ENCODE measurements at regions not wholly inside any gene's neighbourhood (a gene's known extent, or its start where the extent isn't known, plus 50 kb on each side); places are given as distances from the start of the nearest gene placed in this dataset.
"Not testable (repeated sequence)": the region's sequence is repeated elsewhere in the genome, so short reads cannot be mapped to it uniquely, and the experiment has no call there.

DNA sequence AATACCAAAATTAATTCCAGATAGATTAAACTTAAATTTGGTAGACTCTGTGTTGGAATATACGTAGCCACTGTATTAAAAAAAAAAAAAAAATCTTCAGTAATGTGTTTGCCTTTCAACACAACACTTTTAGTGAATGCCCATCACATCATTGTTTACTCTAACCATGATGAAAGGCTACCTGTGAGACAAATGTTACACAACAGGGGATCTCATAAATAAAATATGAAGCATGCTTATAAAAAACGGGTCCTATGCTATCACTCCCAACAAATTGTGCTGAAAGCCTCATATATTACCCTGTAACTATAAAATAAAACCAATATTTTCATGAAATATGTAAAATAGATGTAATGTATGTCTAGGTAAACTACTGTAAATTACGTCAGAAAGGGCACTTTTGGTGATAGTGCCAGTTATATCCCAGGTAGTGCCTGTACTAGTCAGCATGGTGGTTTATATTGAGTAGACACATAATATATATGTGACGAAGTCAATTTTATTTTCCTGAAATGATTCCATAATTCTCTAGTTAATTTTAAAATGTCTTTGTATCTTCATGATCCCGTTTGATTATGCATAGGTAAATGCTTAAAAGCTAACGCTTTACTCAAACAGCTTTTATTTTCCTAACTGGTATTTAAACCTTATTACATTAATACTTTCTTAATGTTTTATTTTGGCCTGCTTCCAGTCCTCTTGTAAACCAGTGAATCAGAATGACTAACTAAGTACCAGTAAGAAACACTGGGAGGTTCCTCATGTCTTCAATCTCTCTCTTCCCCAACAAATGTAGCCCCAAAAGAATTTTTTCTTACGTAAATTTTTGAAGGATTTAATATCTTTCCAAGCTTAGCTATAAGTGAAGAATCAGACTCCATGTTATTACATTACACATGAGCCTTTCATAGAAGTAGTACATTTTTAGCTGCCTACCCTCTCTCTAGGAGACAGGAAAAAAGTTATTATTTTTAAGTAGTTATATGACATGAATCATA lies 420.3 kb downstream of the GABRG2 start:
- DNase-seq = no peak

DNA sequence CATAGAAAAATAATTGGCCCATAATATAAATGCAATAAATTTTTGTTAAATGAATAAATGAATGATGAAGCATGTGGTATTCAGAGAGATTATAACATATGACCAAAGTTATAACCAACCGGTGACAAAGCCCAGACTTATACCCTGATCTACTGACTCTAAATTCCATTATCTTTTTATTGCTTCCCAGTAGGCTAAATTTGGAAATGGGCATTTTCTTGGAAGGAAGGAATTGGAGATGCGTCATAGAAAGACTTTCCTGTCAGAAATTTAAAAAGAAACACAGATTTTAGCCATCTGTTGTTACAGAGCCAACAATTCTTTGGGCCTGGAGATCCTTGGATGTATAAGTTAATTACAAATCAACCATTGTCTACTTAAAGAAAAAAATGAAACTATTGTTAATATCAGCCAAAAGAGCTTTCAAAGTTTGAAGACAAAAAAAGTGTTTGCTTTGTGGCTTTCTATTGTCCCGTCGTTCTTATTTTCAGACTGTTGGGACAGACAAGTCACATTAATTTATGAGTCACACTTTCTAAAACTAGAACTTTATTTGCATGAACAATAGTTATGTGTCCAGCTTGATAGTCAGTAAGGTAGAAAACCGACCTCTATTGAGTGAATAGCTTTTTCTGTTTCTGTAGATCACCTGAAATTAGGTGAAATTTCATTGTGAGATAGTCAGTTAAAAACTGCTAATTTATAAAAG lies 428.7 kb downstream of the GABRG2 start:
- DNase-seq = no peak

DNA sequence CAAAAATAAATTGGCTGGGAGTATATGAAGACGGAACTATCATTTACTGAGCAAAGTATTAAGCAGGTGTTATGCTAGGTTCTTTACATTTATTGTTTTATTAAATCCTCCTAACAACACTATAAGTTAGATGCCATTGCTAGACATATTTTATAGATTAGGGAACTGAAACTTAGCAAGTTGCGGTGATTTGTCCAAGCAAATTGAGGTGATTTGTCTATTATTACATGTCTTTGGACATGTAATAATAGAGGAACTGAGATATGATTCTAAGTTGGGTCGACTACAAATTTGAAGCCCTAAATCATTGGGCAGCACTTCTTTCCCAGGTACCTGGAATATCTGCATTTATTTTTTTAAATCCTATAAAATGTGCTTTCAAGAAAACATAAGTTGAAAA lies 429.9 kb downstream of the GABRG2 start:
- DNase-seq = no peak

DNA sequence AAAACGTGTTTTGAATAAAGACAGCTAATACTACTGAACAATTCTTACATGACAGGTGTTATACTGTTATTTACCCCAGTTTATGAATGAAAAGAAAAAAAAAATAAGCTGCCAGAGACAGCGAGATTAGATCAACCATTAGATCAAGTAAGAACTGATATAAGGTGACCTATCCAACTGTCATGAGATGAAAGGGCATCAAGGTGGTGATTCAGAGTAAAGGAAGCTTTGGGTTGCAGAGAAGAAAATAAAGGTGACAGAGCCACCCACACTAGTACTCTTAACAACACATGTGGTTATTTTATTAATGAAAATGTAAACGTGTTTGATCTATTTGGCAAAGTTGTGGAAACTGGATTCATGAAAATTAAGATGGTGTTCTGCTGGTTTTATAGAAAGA lies 435.2 kb downstream of the GABRG2 start:
- DNase-seq = no peak

DNA sequence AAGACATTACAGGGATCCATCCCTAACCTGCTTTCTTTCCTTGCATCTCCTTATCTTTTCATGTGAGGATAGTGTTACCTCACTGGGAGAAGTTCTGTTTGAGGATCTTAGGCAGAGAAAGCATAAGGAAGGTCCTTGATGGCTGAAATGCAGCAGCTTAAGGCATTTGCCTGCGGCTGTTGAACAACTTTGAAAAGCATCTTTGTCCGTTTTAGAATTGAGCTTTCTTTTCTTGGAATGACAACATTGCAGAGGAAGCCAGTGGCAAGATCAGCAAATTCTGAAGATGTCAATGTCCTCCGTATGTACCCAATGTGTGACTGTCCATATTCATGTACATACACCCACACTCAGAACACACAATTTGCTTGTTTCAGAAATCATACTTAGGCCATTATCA lies 436.2 kb downstream of the GABRG2 start:
- DNase-seq = no peak

DNA sequence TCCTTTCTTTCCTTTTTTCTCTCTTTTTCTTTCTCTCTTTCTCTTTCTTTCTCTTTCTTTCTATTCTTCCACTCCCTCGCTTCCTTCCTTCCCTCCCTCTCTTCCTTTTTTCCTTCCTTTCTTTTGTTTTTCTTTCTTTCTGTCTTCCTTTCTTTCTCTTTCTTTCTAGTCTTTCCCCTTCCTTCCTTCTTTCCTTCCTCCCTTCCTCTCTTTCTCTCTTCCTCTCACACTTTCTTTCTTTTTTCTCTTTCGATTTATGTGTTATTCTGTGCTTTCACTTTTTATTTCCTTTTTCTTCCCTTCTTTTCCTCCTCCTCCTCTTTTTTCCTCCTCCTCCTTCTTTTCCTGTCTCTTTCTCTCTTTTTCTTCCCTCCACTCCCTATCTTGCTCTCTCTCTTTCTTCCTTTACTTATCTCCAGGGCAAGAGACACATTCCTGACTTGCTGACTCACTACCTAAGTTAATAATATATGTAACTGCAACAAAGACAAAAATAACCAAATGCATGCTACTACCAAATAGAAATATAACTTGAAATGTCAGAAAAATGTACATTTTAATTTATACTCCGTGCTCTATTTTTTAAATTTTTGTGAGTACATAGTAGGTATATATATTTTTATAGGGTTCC lies 445.5 kb downstream of the GABRG2 start:
- DNase-seq = no peak

DNA sequence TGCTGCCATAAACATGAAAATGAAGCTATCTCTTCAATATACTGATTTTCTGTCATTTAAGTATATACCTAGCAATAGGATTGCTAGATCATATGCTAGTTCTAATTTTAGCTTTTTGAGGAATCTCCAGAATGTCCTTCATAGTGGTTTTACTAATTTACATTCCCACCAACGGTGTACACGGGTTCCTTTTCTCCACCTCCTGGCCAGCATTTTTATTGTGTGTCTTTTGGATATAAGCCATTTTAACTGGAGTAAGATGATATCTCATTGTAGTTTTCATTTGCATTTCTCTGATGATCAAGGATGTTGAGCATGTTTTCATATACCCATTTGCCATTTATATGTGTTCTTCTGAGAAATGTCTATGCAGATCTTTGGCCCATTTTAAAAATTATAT lies 446.5 kb downstream of the GABRG2 start:
- no peak for DNase-seq

DNA sequence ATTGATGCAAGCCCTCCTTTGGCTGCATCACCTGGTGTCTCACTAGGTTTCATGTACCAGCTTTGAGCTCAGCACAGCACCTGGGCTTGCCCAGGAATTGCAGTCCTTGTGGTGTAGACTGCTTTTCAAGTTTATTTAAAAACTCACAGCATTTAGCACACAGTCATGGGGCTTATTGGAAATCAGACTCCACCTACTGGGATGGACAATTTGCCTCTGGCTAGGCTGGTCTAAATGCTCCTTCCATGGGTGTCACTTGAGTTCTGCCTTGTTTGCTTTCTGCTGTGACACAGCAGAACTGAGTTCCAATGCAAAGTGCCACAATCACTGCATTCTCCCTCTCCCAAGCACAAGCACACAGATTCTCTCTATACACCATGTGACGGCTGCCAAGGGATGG lies 453.3 kb downstream of the GABRG2 start:
- no peak for DNase-seq

DNA sequence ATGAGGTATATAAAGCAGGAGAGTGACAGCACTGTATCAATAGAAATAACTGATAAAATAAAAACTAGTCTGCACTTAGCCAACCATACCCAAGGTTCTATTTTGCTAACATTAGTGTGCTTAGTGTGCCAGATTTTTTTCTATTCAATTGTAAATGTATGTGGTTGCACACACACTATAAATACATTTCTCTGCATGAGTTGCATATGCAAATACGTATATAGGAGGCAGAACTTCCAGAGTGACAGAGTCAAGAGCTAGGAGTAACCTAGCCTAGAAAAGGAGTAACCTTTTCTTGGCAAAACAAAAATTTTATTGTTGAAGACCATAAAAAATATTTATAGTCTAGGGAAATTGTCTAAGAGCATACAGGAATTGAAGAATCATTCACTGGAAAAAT lies 461.6 kb downstream of the GABRG2 start:
- DNase-seq = no peak

DNA sequence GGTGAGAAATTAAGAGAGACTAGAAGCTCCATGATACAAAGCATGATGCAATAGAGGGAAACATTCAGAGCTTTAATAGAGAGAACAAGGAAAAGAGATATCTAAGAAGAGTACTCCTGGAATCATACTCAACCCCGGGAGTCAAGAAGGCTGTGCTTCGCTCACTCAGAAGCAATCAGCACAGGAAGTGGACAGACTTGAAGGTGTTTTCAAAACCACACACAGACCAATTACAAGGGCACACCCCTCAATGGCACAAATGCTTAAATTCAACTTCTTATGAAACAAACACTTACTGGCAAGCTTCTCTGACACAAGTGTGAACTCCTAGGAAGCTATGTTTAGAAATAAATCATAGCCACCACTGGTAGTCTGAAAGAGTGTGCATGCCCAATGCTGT lies 462.3 kb downstream of the GABRG2 start:
- DNase-seq = no peak

DNA sequence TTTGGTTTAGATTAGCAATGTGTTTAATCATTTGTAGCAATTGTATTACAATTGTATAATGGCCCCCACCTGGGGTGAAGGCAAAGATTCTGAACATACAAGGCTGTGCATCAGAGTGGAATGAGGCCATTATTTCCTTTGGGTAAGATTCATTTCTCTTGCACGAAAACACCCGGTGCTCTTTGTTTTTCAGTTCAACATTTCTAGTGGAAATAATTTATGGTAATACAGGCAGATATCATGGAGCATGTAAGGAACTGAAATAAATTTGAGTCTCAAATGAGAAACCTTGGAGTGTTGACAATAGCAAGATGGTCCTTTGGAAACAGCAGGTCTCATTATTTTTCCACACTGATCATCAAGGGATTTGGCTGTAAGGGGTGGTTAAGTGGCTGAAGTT lies 475.9 kb downstream of the GABRG2 start:
- no peak for DNase-seq

DNA sequence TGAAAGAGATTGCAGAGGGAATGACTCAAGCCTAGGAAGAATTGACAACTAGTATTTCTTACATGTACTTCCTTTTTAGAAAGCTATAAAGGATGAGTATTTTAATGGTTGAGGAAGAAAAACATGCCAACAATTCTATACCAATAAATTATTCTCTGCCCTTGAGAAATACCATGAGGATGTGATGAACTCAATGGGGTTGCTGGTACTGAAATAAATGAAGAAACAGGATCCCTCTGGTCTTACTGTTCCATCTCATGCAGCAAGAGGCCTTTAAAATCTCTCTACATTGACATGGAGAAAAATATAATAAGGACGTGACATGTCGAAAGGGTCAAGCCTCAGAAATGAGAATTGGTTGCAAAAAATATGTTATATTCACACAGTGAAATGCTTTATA lies 477.3 kb downstream of the GABRG2 start:
- no peak for DNase-seq

DNA sequence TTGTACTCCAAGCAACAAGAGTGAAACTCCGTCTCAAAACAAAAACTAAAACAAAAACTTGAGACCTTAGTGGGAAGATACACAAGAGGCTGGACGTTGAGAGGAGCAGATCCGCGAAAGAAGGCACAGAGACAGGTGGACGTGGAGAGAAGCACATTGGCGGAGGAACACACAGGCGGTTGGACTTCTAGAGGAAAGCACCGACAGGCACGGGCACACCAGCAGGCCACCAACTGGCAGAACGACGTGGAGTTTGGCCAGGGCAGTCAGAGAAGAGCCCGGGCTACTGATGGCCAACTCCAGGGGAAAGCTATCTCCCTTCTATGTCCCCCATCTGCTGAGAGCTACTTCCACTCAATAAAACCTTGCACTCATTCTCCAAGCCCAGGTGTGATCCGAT lies 482.7 kb downstream of the GABRG2 start:
- no peak for DNase-seq

DNA sequence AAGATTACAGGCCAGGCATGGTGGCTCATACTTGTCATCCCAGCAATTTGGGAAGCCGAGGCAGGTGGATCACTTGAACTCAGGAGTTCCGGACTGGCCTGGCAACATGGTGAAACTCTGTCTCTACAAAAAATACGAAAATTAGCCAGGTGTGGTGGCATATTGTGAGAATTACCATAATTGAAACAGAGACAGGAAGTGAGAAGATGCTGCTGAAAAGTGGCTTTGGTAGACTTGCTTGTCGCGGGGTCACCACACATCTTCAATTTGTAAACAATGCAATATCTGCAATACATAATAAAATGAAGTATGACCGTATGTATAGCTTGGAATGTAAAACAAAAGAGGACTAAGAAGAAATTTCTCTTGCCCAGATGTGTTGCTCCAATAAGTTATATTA lies 490.5 kb downstream of the GABRG2 start:
- DNase-seq = no peak

DNA sequence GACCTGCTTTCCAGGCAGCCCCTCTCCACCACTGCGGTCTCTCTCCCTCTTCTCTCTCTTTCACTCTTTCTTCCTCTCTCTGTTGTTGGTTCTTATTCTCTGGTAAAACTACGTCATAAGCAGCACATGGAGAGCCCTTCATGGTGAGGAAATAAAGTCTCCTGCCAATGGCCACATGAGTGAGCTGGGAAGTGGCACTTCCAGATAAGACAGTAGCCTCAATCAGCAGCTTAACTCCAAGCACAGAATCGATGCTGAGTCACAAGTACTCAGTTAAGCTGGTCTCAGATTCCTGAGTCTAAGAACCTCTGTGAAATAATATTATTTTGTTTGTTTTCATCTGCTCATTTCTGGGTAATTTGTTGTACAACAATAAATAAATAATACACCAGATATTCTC lies 500.1 kb downstream of the GABRG2 start:
- DNase-seq = no peak

DNA sequence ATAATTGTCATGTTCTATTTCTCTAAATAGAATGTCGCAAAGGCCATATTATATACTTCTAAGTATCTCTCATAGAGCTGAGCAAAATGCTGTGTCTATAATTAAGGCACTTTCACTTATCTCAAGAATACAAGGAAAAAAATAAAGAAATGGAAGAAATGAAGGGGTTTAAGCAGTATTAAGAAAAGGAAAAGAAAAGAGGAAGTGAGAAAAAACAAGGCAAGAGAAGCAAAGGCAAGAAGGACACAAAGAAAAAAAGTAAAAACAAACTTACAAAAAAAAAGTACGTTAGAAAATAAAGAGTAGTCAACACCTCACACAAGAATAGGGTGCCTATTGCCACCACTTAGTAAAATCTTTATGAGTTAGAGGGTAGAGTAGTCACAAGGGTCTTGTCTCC lies 506.2 kb downstream of the GABRG2 start:
- DNase-seq = no peak

DNA sequence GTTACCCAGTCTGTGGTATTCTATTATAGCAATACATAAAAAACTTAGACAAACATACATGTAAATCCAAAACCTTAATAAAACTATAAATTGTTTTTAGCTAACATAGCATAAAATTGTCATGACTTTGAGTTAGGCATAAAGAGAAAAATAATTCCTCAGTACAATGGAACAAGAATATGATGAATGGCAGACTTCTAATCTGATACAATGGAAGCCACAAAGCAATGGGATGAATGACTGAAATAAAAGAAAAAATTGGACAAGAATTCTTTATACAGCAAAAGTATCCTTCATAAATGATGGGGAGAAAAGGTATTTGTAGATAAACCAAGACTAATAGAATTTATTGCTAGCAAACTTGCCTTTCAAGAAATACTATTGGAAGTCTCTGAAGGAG lies 524.2 kb downstream of the GABRG2 start:
- no peak for DNase-seq

DNA sequence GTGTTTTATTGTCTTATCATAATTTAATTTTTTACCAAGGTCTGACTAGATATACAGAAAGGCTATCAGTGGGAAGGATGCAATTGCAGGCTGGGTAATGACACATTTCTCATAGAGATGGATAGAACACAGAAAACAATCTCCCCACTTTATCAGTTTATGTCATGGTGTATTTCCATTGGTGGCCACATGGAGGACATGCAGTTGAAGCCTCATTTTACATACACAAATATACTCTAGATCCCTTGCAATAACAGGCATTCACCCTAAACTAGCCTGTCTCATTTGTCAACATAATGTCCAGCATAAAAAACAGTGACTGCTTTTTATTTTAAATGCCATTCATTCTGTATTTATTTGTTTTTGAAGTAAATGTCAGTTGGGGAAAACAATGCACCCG lies 526.3 kb downstream of the GABRG2 start:
- DNase-seq = no peak

DNA sequence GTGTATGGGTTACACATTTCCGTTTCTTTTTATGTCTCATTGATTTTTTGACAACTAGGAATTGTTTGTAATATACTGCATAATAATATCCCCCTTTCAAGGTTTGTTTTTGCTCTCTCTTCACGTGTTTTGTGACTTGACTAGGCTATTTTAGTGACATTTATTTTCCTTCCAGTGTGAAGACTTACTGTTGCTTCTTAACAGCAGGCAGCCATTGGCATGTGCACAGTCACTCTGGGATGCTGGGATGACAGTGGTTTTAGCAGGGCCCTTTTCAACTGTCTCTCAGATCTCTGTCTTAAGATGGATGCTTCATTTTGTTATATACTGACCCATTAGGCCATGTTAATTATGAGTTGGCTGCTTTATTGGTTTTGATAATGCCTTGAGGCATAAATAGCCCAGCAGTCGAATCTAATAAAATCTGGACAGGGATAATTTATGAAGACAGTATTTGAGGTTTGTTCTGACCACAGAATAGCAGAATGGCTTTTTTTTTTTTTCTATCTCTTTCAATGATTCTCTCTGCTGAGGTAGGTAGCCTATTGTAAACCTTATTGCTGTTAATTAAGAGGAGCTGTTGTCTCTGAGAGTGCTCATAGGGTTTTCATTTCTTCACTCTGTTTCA lies 536.0 kb downstream of the GABRG2 start:
- DNase-seq = no peak

DNA sequence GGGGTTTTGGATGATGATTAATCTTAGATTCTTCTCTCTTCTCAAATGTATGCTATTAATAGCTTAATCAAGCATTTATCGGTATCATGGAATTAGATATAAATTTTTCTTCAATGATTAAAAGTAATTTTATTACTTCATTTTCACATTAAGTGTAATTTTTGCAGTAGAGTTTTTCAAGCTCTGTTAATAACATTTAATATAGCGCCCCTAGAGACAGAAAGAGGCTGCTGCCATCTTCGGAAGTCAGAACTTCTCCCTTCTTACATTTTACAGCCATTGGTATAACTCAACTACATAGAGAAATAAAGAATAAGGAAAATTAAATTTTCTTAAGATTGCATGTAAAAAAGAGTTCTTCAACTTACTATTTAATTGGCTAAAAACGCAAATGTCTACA lies 540.3 kb downstream of the GABRG2 start:
- no peak for DNase-seq

DNA sequence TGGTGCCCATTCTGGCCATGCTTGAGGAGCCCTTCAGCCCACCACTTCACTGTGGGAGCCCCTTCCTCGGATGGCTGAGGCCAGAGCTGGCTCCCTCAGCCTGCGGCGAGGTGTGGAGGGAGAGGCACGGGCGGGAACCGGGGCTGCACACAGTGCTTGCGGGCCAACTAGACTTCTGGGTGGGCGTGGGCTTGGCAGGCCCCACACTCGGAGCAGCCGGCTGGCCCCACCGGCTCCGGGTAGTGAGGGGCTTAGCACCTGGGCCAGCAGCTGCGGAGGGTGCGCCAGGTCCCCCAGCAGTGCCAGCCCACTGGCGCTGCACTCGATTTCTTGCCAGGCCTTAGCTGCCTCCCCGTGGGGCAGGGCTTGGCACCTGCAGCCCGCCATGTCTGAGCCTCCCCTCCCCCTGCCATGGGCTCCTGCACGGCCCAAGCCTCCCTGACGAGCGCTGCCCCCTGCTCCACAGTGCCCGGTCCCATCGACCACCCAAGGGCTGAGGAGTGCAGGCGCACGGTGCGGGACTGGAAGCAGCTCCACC lies 554.2 kb downstream of the GABRG2 start:
- DNase-seq = not testable (repeated sequence)

DNA sequence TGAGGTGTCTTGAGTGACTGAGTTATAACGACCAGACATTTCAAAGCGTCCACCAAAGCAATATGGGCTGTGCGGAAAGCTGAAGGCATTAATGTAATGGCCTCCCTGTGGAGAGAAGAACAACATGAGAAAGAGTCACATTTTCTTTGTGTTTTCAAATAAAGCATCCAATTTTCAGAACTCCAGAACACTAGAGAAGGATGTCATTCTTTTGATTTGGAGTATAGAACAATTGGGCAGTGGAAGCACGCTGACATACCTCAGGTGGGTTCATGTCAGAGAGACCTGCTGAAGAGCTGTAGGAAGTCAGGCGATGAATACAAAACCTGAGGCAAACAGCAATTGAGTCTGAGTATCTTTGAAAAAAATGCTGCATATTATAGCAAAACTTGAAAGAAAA lies 556.5 kb downstream of the GABRG2 start:
- DNase-seq = no peak

DNA sequence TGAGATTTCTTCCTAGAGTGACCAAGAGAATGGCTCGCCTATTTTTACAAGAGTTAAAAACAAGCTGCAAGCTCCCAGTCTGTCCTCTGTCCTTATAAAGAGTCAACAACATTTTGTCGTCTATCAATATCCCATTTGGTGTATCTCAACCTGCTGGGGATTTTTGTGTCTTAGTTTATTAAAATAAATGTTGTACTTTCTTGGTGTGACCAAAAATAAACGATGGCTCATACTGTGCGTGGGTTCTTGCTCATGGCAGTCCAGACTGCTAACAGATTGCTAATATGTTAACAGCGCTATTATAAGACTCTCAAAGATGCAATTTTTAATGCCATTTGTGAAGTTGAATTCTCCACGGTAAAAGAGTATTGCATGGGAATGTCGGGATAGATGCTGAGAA lies 569.9 kb downstream of the GABRG2 start:
- no peak for DNase-seq
